NB4 (cell line): ENCODE measurements at regions not wholly inside any gene's neighbourhood (a gene's known extent, or its start where the extent isn't known, plus 50 kb on each side); places are given as distances from the start of the nearest gene placed in this dataset.

ENCODE experiments used
- POLR2A ChIP-seq: IDR thresholded peaks from 2 replicates; pipeline ENCODE4 v1.6.1; 2011; ENCODE audit warnings: mild to moderate bottlenecking; ENCODE audit not compliant: insufficient read length; ENCODE audit errors: extremely low read depth
- TF ChIP-seq, protein P1 (sequence below): IDR thresholded peaks from one replicate; pipeline ENCODE4 v1.5.1; 2012; ENCODE audit warnings: low read depth, low read length

DNA sequence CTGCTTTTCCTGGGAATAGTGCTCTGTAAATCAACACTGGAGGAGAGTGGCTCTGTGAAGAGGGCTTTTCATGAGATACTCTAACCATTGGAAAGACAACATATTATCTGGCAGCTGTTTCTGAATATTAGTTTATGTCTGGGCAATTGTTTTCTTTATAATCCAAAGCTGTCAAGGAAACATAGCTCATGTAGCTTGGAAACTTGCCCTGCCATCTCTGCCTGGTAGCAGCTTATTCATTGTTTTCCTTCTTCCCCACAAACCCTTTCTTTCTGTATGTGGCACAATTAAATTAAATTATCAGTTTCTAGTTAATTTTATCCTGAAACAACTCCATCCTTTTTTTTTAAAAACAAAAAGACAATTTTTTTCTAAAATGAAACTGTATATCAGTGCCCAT is 160.0 kb downstream of the EDEM1 start:
- TF ChIP-seq POLR2A: no peak
- TF ChIP-seq, protein P1, sequence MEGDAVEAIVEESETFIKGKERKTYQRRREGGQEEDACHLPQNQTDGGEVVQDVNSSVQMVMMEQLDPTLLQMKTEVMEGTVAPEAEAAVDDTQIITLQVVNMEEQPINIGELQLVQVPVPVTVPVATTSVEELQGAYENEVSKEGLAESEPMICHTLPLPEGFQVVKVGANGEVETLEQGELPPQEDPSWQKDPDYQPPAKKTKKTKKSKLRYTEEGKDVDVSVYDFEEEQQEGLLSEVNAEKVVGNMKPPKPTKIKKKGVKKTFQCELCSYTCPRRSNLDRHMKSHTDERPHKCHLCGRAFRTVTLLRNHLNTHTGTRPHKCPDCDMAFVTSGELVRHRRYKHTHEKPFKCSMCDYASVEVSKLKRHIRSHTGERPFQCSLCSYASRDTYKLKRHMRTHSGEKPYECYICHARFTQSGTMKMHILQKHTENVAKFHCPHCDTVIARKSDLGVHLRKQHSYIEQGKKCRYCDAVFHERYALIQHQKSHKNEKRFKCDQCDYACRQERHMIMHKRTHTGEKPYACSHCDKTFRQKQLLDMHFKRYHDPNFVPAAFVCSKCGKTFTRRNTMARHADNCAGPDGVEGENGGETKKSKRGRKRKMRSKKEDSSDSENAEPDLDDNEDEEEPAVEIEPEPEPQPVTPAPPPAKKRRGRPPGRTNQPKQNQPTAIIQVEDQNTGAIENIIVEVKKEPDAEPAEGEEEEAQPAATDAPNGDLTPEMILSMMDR: no peak
